Glutamatergic neuron (in vitro differentiated cells): ENCODE measurements at regions not wholly inside any gene's neighbourhood (a gene's known extent, or its start where the extent isn't known, plus 50 kb on each side); places are given as distances from the start of the nearest gene placed in this dataset.

Experiments
- DNase-seq: peaks from one replicate; pipeline ENCODE4 v3.0.0; 2022
- H3K27ac Mint-ChIP-seq: one replicate; pipeline ENCODE4 v1.8.0; 2020; ENCODE audit warnings: mild to moderate bottlenecking, mixed read lengths, inconsistent platforms; ENCODE audit not compliant: unreplicated experiment
- H3K27me3 Mint-ChIP-seq: one replicate; pipeline ENCODE4 v1.8.0; 2020; ENCODE audit warnings: mild to moderate bottlenecking, moderate library complexity, mixed read lengths, inconsistent platforms; ENCODE audit not compliant: unreplicated experiment
- H3K36me3 Mint-ChIP-seq: one replicate; pipeline ENCODE4 v1.8.0; 2020; ENCODE audit warnings: mild to moderate bottlenecking, mixed read lengths, inconsistent platforms; ENCODE audit not compliant: unreplicated experiment
- H3K4me1 Mint-ChIP-seq: one replicate; pipeline ENCODE4 v1.8.0; 2020; ENCODE audit warnings: mild to moderate bottlenecking, low read depth, mixed read lengths, inconsistent platforms; ENCODE audit not compliant: unreplicated experiment
- H3K4me3 Mint-ChIP-seq: one replicate; pipeline ENCODE4 v1.8.0; 2020; ENCODE audit warnings: mild to moderate bottlenecking, mixed read lengths, inconsistent platforms; ENCODE audit not compliant: unreplicated experiment
- H3K9me3 Mint-ChIP-seq: one replicate; pipeline ENCODE4 v1.8.0; 2020; ENCODE audit warnings: mild to moderate bottlenecking, moderate library complexity, mixed read lengths, inconsistent platforms; ENCODE audit not compliant: unreplicated experiment
- CTCF ChIP-seq: fragments of 200-600 bp; sonication (generic); IDR thresholded peaks from one replicate; pipeline ENCODE4 v1.5.0; 2021; ENCODE audit not compliant: partially characterized antibody, unreplicated experiment

DNA sequence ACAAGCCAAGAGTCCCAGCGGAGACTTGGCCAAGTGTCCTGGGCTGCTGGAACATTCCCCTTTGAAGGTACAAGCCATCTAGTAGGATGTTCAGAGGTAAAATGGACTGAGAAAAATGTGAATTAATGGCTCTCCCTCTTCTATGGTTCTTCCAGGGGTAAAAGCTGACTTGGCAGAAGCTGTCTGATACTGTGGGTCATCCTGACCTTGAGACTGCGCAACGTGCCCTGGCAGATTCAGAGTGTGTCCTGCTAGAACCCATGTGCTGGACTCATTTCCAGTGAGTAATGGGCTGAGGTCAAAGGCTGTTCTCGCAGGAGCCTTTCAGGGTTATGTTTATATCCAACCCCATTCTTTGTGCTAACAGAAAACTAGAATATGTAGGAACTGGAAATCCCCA is 423.0 kb upstream of the CD180 start:
- Mint-ChIP-seq H3K4me3 (no peak overlapping the region), H3K9me3 (no peaks in the 10 kb centered on the region), H3K27ac (no peak overlapping the region), H3K4me1 (no peaks in the 10 kb centered on the region), H3K36me3 (no peaks in the 10 kb centered on the region), H3K27me3 (no peaks in the 10 kb centered on the region)
- no peak for DNase-seq
- no peak for TF ChIP-seq CTCF

DNA sequence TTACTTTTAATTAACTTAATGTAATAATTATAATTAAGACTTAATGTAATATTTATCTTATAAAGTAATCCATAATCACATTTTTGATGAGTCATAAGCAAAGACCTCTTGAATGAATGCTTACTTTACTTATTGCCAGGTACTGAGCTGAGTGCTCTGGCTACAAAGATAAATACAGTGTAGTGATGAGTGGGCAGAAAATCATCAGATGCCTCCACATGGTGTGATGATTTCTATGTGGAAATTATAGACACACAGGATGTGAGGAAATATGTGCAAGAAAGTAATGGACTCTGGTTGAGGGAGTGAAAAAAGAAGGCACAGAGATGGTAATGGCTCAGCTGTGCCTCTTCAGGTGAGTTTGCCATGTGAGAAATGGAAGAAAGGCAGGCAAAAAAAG is 422.6 kb upstream of the CD180 start:
- no peak for DNase-seq
- Mint-ChIP-seq H3K4me3 (no peak overlapping the region), H3K4me1 (peaks cover 1% of the 10 kb centered on the region), H3K9me3 (no peaks in the 10 kb centered on the region), H3K27me3 (no peaks in the 10 kb centered on the region), H3K36me3 (no peaks in the 10 kb centered on the region), H3K27ac (no peak overlapping the region)
- TF ChIP-seq CTCF: no peak

DNA sequence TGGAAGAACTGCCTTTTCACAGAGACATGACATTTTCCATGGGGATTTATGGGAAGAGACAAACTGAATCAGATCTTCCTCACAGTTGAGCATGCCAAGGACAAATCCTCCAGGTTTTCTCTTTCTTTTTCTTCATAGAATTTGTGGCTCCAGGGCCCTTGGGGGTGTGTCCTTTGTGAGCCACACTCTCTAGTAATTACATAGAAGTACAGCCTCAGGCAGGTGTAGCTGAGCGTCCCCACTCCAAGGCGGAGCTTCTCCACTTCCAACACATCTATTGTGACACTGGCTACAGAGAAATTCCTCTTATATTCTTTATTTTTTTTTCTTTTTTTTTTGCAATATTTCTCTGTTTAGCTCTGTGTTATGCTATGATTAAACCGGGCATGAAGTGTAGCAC is 420.5 kb upstream of the CD180 start:
- Mint-ChIP-seq H3K9me3 (no peaks in the 10 kb centered on the region), H3K4me1 (peaks cover 12% of the 10 kb centered on the region), H3K27ac (no peak overlapping the region), H3K4me3 (no peak overlapping the region), H3K36me3 (no peaks in the 10 kb centered on the region), H3K27me3 (no peaks in the 10 kb centered on the region)
- no peak for TF ChIP-seq CTCF
- no peak for DNase-seq

- Mint-ChIP-seq H3K4me3 (no peak overlapping the region), H3K27ac (no peak overlapping the region), H3K9me3 (peaks cover 2% of the 10 kb centered on the region), H3K4me1 (peaks cover 18% of the 10 kb centered on the region), H3K27me3 (peaks cover 4% of the 10 kb centered on the region), H3K36me3 (no peaks in the 10 kb centered on the region)
- TF ChIP-seq CTCF: no peak
- DNase-seq: no peak
These were observed 416.4 kb upstream of the CD180 start for GRCh38 chr5:67612961-67613360.

GRCh38 chr5:67610186-67610912 is 413.8 kb upstream of the CD180 start:
- Mint-ChIP-seq H3K4me3 (no peak overlapping the region), H3K27me3 (peaks cover 4% of the 10 kb centered on the region), H3K36me3 (peaks cover 8% of the 10 kb centered on the region), H3K27ac (no peak overlapping the region), H3K4me1 (peaks cover 18% of the 10 kb centered on the region), H3K9me3 (peaks cover 2% of the 10 kb centered on the region)
- DNase-seq: no peak
- TF ChIP-seq CTCF: no peak
